ENCODE measurements at regions not wholly inside any gene's neighbourhood (a gene's known extent, or its start where the extent isn't known, plus 50 kb on each side); places are given as distances from the start of the nearest gene placed in this dataset.

- DNase-seq (ENCODE audit: low spot score) (no peak), ATAC-seq (ENCODE audit: low FRiP score) (no peak)
- TF ChIP-seq CTCF (IDR thresholded peaks at IDR 0.05) = no peak
Measured at GRCh38 chr17:12390631-12391030, 275.1 kb upstream of the MYOCD start.

GRCh38 chr17:12391468-12391867 lies 274.2 kb upstream of the MYOCD start:
- DNase-seq (ENCODE audit: low spot score) (no peak), ATAC-seq (ENCODE audit: low FRiP score) (no peak)
- TF ChIP-seq CTCF (IDR thresholded peaks at IDR 0.05) = no peak

GRCh38 chr17:12395733-12396354 lies 269.8 kb upstream of the MYOCD start:
- DNase-seq (ENCODE audit: low spot score) (no peak), ATAC-seq (ENCODE audit: low FRiP score) (no peak)
- no peak for TF ChIP-seq CTCF (IDR thresholded peaks at IDR 0.05)

- ATAC-seq (ENCODE audit: low FRiP score) (no peak), DNase-seq (ENCODE audit: low spot score) (no peak)
- TF ChIP-seq CTCF (IDR thresholded peaks at IDR 0.05) = no peak
Measured at GRCh38 chr17:12398441-12399051, 267.1 kb upstream of the MYOCD start.

GRCh38 chr17:12402963-12403622 lies 262.6 kb upstream of the MYOCD start:
- no peak for TF ChIP-seq CTCF (IDR thresholded peaks at IDR 0.05)
- ATAC-seq (ENCODE audit: low FRiP score) (no peak), DNase-seq (ENCODE audit: low spot score) (no peak)

GRCh38 chr17:12403881-12404398 lies 261.8 kb upstream of the MYOCD start:
- ATAC-seq (ENCODE audit: low FRiP score) (no peak), DNase-seq (ENCODE audit: low spot score) (no peak)
- TF ChIP-seq CTCF (IDR thresholded peaks at IDR 0.05) = no peak
